GM12878 (cell line): ENCODE measurements at regions not wholly inside any gene's neighbourhood (a gene's known extent, or its start where the extent isn't known, plus 50 kb on each side); places are given as distances from the start of the nearest gene placed in this dataset.

Source experiments
- CBX5 ChIP-seq: sonication (generic); IDR thresholded peaks from 2 replicates; pipeline ENCODE4 v1.6.1; 2016; ENCODE audit warnings: low read depth, moderate library complexity, mild to moderate bottlenecking, inconsistent platforms
- CREB1 ChIP-seq: IDR thresholded peaks from 2 replicates; pipeline ENCODE4 v1.6.1; 2012; ENCODE audit warnings: low read depth, mild to moderate bottlenecking, inconsistent platforms
- HCFC1 ChIP-seq: fragments of 150-350 bp; IDR thresholded peaks from 2 replicates; pipeline ENCODE4 v1.6.1; 2014; ENCODE audit warnings: low read length
- NFIC ChIP-seq: IDR thresholded peaks from 2 replicates; pipeline ENCODE4 v1.6.1; 2012; ENCODE audit warnings: low read depth, mild to moderate bottlenecking, inconsistent platforms, low read length, moderate library complexity
- NFYB ChIP-seq: IDR thresholded peaks from 2 replicates; pipeline ENCODE4 v1.6.1; 2011; ENCODE audit warnings: low read depth, mild to moderate bottlenecking, low read length, improper control_type of control experiment, moderate library complexity; ENCODE audit not compliant: insufficient read depth
- POLR2AphosphoS2 ChIP-seq: IDR thresholded peaks from 2 replicates; pipeline ENCODE4 v1.6.1; 2011; ENCODE audit warnings: low read depth, mild to moderate bottlenecking, low read length, improper control_type of control experiment, moderate library complexity
- POLR2AphosphoS5 ChIP-seq: IDR thresholded peaks from 2 replicates; pipeline ENCODE4 v1.6.1; 2011; ENCODE audit warnings: mild to moderate bottlenecking, low read length, inconsistent platforms
- TF ChIP-seq, protein P1 (sequence below), 3 experiments: IDR thresholded peaks in 2 of 3; conservative IDR thresholded peaks in 1 of 3; 2 replicates each; pipeline ENCODE4 v1.5.1; 2011; ENCODE audit warnings: low read depth in 3 of 3, low read length in 3 of 3, mild to moderate bottlenecking in 3 of 3, control low read depth in 2 of 3, moderate library complexity in 2 of 3, inconsistent platforms in 1 of 3, mixed read lengths in 1 of 3; ENCODE audit not compliant: control insufficient read depth in 2 of 3, insufficient read depth in 1 of 3; ENCODE audit errors: extremely low read depth in 1 of 3

DNA sequence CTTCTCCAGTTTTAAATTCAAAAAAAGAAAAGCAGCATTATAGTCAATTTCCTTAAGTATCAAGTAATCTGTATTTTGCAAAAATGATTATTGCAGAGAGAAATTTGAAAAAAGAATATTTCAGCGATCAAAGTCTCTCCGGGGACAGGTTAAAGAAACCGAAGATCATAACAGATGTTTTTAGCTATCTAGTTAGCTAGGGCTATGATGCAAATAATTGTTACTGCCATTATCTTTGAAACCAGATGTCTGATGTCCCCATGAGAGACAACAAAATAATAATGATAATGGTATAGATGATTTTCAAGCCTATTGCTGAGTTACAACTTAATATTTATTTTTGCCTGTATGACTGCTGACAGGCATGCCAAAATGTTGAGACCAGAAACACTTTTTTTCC lies 1326.0 kb downstream of the PLA2G4A start:
- TF ChIP-seq NFYB (no peak), CREB1 (no peak), NFIC (no peak), CBX5 (no peak), POLR2AphosphoS2 (no peak), POLR2AphosphoS5 (no peak), HCFC1 (no peak)
- TF ChIP-seq, protein P1, sequence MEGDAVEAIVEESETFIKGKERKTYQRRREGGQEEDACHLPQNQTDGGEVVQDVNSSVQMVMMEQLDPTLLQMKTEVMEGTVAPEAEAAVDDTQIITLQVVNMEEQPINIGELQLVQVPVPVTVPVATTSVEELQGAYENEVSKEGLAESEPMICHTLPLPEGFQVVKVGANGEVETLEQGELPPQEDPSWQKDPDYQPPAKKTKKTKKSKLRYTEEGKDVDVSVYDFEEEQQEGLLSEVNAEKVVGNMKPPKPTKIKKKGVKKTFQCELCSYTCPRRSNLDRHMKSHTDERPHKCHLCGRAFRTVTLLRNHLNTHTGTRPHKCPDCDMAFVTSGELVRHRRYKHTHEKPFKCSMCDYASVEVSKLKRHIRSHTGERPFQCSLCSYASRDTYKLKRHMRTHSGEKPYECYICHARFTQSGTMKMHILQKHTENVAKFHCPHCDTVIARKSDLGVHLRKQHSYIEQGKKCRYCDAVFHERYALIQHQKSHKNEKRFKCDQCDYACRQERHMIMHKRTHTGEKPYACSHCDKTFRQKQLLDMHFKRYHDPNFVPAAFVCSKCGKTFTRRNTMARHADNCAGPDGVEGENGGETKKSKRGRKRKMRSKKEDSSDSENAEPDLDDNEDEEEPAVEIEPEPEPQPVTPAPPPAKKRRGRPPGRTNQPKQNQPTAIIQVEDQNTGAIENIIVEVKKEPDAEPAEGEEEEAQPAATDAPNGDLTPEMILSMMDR (IDR thresholded peaks at IDR 0.05 in 2 of 3, conservative IDR thresholded peaks at IDR 0.05 in 1 of 3; ENCODE audit: control insufficient read depth in 2 of 3, extremely low read depth in 1 of 3, insufficient read depth in 1 of 3, low read depth in 3 of 3, low read length in 3 of 3): no peak
